Transverse colon (tissue), 4 donors: ENCODE measurements at regions not wholly inside any gene's neighbourhood (a gene's known extent, or its start where the extent isn't known, plus 50 kb on each side); places are given as distances from the start of the nearest gene placed in this dataset.
"Not testable (repeated sequence)": the region's sequence is repeated elsewhere in the genome, so short reads cannot be mapped to it uniquely, and the experiment has no call there.

ENCODE experiments used
- DNase-seq: peaks from one replicate; pipeline ENCODE4 v3.0.0-alpha.2; 2019
- H3K27ac ChIP-seq, 4 donors: fragments of 200-600 bp; sonication (generic); 2 replicates each; pipeline ENCODE4 v1.5.1; 2016 to 2018; ENCODE audit warnings: inconsistent platforms in 4 of 4
- H3K27me3 ChIP-seq: fragments of 200-600 bp; sonication (generic); 2 replicates; pipeline ENCODE4 v1.5.1; 2017; ENCODE audit warnings: inconsistent platforms
- H3K36me3 ChIP-seq, 4 donors: fragments of 200-600 bp; sonication (generic); 2 replicates each; pipeline ENCODE4 v1.5.1; 2017 to 2019; ENCODE audit warnings: inconsistent platforms in 4 of 4
- H3K4me1 ChIP-seq, 4 donors: fragments of 200-600 bp; sonication (generic); 2 replicates each; pipeline ENCODE4 v1.5.1; 2017 to 2020; ENCODE audit warnings: inconsistent platforms in 4 of 4
- H3K4me3 ChIP-seq, 4 donors: fragments of 200-600 bp; sonication (generic); 1 replicate in 1 of 4; 2 replicates in 3 of 4; pipeline versions ENCODE4 v1.5.1 to v1.6.1; 2017 to 2019; ENCODE audit warnings: inconsistent platforms in 4 of 4
- H3K9me3 ChIP-seq, 2 donors: fragments of 200-600 bp; sonication (generic); 2 replicates each; pipeline ENCODE4 v1.5.1; 2017 to 2019; ENCODE audit warnings: inconsistent platforms in 2 of 2
- EP300 ChIP-seq: sonication (generic); formaldehyde crosslinking; IDR thresholded peaks from one replicate; pipeline ENCODE4 v1.6.1; 2017; ENCODE audit warnings: antibody characterized with exemption, low read depth
- POLR2A ChIP-seq: fragments of 450-650 bp; IDR thresholded peaks from one replicate; pipeline ENCODE4 v1.6.1; 2016; ENCODE audit warnings: antibody characterized with exemption, mild to moderate bottlenecking, moderate library complexity
- POLR2AphosphoS5 ChIP-seq, 3 donors: sonication (generic); formaldehyde crosslinking; IDR thresholded peaks; one replicate each; pipeline ENCODE4 v1.6.1; 2016; ENCODE audit warnings: antibody characterized with exemption in 3 of 3
- WGBS, 2 donors: methylation state at CpG; one replicate each; pipeline ENCODE4 v1.1.5; 2018; ENCODE audit warnings: low coverage in 1 of 2; 5-methylcytosine and 5-hydroxymethylcytosine counted together
- in situ Hi-C, 4 donors: fragments of 200-750 bp; cut with MboI; loops; one replicate each; pipeline versions ENCODE4 v1.15.0 to v1.15.1; 2017; ENCODE audit warnings: low sequenced_read_pairs in 3 of 4, low pct_ligation_motif_present in 1 of 4, low pct_unique_long_range_greater_than_20kb in 1 of 4
- intact Hi-C: fragments of 100-400 bp; cut with DNase I; formaldehyde crosslinking; loops from one replicate; pipeline ENCODE4 v1.15.1; 2023; ENCODE audit warnings: low total_unique reads
- TF ChIP-seq, protein P1 (sequence below), 5 experiments: fragments of 200-600 bp in 3 of 5; fragments of 450-650 bp in 2 of 5; sonication (generic) in 3 of 5; IDR thresholded peaks; 1 replicate in 2 of 5; 2 replicates in 3 of 5; pipeline ENCODE4 v1.5.1; 2016 to 2017; ENCODE audit warnings: antibody characterized with exemption in 5 of 5, inconsistent platforms in 3 of 5, mild to moderate bottlenecking in 2 of 5, moderate library complexity in 1 of 5

DNA sequence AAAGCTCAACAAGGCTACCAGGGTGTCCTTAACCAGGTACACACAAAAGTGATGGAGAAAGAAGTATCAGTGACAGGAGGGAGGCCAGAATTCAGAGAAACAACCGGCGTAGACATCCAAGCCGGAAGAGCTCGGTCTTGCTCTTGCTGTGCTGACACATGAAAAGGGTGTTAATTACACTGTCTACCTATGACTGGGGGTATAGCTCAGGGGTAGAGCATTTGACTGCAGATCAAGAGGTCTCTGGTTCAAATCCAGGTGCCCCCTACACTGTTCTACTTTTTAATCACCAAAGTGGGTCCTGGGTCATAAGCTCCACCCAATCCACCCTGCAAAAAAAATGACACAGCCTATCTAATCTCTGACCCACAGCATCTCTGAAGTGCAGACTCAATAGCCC, 86.9 kb upstream of the ZNF746 start:
- H3K36me3 ChIP-seq = peaks cover 0 to 39% (median 19%) of the 10 kb centered on the region in 4 donors
- WGBS, 2 donors = 98 to 100% methylated on average over 4 of the region's 4 CpGs
- in situ Hi-C loops = no loop called here
- no peak overlapping the region for H3K4me3 ChIP-seq
- intact Hi-C loops = no loop called here
- H3K27me3 ChIP-seq = no peaks in the 10 kb centered on the region
- no peak overlapping the region for H3K27ac ChIP-seq
- TF ChIP-seq, protein P1, sequence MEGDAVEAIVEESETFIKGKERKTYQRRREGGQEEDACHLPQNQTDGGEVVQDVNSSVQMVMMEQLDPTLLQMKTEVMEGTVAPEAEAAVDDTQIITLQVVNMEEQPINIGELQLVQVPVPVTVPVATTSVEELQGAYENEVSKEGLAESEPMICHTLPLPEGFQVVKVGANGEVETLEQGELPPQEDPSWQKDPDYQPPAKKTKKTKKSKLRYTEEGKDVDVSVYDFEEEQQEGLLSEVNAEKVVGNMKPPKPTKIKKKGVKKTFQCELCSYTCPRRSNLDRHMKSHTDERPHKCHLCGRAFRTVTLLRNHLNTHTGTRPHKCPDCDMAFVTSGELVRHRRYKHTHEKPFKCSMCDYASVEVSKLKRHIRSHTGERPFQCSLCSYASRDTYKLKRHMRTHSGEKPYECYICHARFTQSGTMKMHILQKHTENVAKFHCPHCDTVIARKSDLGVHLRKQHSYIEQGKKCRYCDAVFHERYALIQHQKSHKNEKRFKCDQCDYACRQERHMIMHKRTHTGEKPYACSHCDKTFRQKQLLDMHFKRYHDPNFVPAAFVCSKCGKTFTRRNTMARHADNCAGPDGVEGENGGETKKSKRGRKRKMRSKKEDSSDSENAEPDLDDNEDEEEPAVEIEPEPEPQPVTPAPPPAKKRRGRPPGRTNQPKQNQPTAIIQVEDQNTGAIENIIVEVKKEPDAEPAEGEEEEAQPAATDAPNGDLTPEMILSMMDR (IDR thresholded peaks at IDR 0.05) = no peak
- TF ChIP-seq EP300 = no peak
- TF ChIP-seq POLR2AphosphoS5 (IDR thresholded peaks at IDR 0.05) = no peak
- no peak for TF ChIP-seq POLR2A
- DNase-seq = no peak
- no peaks in the 10 kb centered on the region for H3K4me1 ChIP-seq
- H3K9me3 ChIP-seq = peaks cover 10% of the 10 kb centered on the region in 2 donors

DNA sequence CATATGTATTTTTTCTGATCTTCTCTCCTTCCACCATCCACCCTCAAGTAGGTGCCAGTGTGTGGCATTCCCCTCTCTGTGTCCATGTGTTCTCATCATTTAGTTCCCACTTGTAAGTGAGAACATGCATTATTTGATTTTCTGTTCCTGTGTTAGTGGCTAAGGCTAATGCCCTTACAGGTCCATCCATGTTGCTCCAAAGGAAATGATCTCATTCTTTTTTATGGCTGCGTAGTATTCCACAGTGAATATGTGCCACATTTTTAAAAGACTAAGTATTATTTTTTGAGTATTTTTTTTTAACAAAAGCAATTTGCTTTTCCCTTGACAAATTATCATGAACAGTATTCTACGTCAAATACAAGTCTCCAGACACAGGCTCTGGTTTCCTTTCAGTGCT, 86.4 kb upstream of the ZNF746 start:
- no peak for DNase-seq
- no peak overlapping the region for H3K4me3 ChIP-seq
- no peak for TF ChIP-seq POLR2A
- TF ChIP-seq POLR2AphosphoS5 (IDR thresholded peaks at IDR 0.05) = no peak
- TF ChIP-seq, protein P1 (IDR thresholded peaks at IDR 0.05) = no peak
- TF ChIP-seq EP300 = no peak
- H3K4me1 ChIP-seq = no peaks in the 10 kb centered on the region
- H3K9me3 ChIP-seq = peaks cover 15 to 16% of the 10 kb centered on the region in 2 donors
- no peaks in the 10 kb centered on the region for H3K27me3 ChIP-seq
- intact Hi-C loops = no loop called here
- H3K36me3 ChIP-seq = peaks cover 0 to 44% (median 21%) of the 10 kb centered on the region in 4 donors
- WGBS, 2 donors = 95 to 97% methylated on average over 2 of the region's 2 CpGs
- no peak overlapping the region for H3K27ac ChIP-seq
- in situ Hi-C loops = no loop called here

DNA sequence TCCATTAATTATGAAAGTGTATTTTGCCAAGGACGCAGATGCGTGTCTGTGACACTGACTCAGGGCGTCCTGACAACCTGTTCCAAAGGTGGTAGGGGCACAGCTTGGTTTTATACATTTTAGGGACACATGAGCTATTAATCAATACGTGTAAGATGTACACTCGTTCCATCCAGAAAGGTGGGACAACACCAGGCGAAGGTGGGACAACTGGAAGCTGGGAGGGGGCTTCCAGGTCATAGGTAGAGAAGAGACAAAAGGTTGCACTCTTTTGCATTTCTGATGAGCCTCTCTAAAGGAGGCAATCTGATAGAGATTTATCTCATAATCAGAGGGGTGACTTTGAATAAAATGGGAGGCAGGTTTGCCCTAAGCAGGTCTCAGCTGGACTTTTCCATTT, 82.7 kb upstream of the ZNF746 start:
- H3K9me3 ChIP-seq = peaks cover 16 to 20% of the 10 kb centered on the region in 2 donors
- intact Hi-C loops = no loop called here
- no peaks in the 10 kb centered on the region for H3K4me1 ChIP-seq
- 75 to 97% methylated on average over 2 to 6 of the region's 6 CpGs for WGBS, 2 donors
- in situ Hi-C loops = no loop called here
- H3K27ac ChIP-seq = no peak overlapping the region
- no peak for TF ChIP-seq EP300
- TF ChIP-seq POLR2AphosphoS5 (IDR thresholded peaks at IDR 0.05) = no peak
- TF ChIP-seq, protein P1 (IDR thresholded peaks at IDR 0.05) = no peak
- TF ChIP-seq POLR2A = no peak
- DNase-seq = no peak
- no peak overlapping the region for H3K4me3 ChIP-seq
- H3K36me3 ChIP-seq = peaks cover 0 to 39% (median 15%) of the 10 kb centered on the region in 4 donors
- no peaks in the 10 kb centered on the region for H3K27me3 ChIP-seq

DNA sequence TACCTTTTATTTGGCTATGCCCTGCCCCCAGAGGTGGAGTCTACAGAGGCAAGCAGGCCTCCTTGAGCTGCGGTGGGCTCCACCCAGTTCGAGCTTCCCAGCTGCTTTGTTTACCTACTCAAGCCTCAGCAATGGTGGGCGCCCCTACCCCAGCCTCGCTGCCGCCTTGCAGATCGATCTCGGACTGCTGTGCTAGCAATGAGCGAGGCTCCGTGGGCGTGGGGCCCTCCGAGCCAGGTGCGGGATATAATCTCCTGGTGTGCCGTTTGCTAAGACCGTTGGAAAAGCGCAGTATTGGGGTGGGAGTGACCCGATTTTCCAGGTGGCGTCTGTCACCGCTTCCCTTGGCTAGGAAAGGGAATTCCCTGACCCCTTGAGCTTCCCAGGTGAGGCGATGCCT, 81.8 kb upstream of the ZNF746 start:
- intact Hi-C loops, H3K27me3 ChIP-seq, in situ Hi-C loops, H3K4me3 ChIP-seq, H3K4me1 ChIP-seq, H3K27ac ChIP-seq, DNase-seq: not testable (repeated sequence)
- 100% methylated on average over 11 of the region's 19 CpGs; no CpG with 5 or more reads in 1 of the 2 donors for WGBS, 2 donors
- Histone ChIP-seq H3K9me3 (peaks cover 16 to 20% of the 10 kb centered on the region in 2 donors), H3K36me3 (peaks cover 0 to 32% (median 15%) of the 10 kb centered on the region in 4 donors)

DNA sequence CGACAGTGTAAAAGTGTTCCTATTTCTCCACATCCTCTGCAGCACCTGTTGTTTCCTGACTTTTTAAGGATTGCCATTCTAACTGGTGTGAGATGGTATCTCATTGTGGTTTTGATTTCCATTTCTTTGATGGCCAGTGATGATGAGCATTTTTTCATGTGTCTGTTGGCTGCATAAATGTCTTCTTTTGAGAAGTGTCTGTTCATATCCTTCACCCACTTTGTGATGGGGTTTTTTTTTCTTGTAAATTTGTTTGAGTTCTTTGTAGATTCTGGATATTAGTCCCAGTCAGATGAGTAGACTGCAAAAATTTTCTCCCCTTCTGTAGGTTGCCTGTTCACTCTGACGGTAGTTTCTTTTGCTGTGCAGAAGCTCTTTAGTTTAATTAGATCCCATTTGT, 76.8 kb upstream of the ZNF746 start:
- intact Hi-C loops, H3K4me3 ChIP-seq, in situ Hi-C loops, H3K27me3 ChIP-seq, DNase-seq, H3K4me1 ChIP-seq, H3K27ac ChIP-seq: not testable (repeated sequence)
- WGBS, 2 donors = 94 to 100% methylated on average over 1 to 2 of the region's 2 CpGs
- H3K9me3 ChIP-seq = peaks cover 19 to 25% of the 10 kb centered on the region in 2 donors
- H3K36me3 ChIP-seq = peaks cover 0 to 20% (median 4%) of the 10 kb centered on the region in 4 donors
